ENCODE measurements at regions not wholly inside any gene's neighbourhood (a gene's known extent, or its start where the extent isn't known, plus 50 kb on each side); places are given as distances from the start of the nearest gene placed in this dataset.

DNA sequence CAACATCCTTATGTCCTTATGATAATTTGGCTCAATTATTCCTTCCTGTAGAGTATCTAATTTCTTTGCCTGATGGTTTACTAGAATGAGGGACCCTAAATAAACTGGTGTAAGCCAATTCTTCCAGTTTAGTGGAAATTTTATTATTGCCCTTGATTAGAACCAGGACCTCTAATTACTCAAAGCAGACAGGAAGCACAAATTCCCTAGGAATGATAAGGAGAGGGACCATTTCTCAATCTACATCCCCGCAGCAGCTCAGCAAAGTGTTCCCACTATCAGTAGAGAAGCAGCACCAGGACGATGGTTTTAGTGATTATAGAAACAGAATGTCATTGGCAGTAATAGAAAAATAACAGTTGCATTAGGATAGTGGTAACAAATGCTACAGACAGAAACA lies 97.1 kb downstream of the PLPPR4 start:
- H3K9me2 ChIP-seq (replicated peaks; ENCODE audit: low read depth, low read length), result no peaks in the 10 kb centered on the region
- no peaks in the 10 kb centered on the region for H4K20me1 ChIP-seq (ENCODE audit: insufficient read depth, low read length, poor library complexity, severe bottlenecking)
- no peak overlapping the region for H2AFZ ChIP-seq (ENCODE audit: low read length)
- no peaks in the 10 kb centered on the region for H3K36me3 ChIP-seq (ENCODE audit: insufficient read depth, low read length)
- no peak overlapping the region for H3K4me3 ChIP-seq (ENCODE audit: low read length, poor library complexity, severe bottlenecking)
- H3K79me2 ChIP-seq (ENCODE audit: insufficient read depth, low read length), result no peaks in the 10 kb centered on the region
- no peaks in the 10 kb centered on the region for H3K9me3 ChIP-seq (ENCODE audit: insufficient read depth, low read depth, low read length)
- H3K27me3 ChIP-seq (ENCODE audit: insufficient read depth, low read length, poor library complexity, severe bottlenecking), result no peaks in the 10 kb centered on the region
- TF ChIP-seq EZH2phosphoT487 (IDR thresholded peaks at IDR 0.05; ENCODE audit: borderline replicate concordance), result no peak
- no peak for TF ChIP-seq CTCF (conservative IDR thresholded peaks at IDR 0.05; ENCODE audit: low read length)
- no peak overlapping the region for H3K9ac ChIP-seq (ENCODE audit: low read depth, low read length, poor library complexity, severe bottlenecking)
- no peaks in the 10 kb centered on the region for H3K4me1 ChIP-seq (ENCODE audit: insufficient read depth, low read length, poor library complexity, severe bottlenecking)
- no peak overlapping the region for H3K4me2 ChIP-seq (ENCODE audit: low read depth, low read length, poor library complexity, severe bottlenecking)
- H3F3A ChIP-seq (ENCODE audit: low read depth), result no peaks in the 10 kb centered on the region

DNA sequence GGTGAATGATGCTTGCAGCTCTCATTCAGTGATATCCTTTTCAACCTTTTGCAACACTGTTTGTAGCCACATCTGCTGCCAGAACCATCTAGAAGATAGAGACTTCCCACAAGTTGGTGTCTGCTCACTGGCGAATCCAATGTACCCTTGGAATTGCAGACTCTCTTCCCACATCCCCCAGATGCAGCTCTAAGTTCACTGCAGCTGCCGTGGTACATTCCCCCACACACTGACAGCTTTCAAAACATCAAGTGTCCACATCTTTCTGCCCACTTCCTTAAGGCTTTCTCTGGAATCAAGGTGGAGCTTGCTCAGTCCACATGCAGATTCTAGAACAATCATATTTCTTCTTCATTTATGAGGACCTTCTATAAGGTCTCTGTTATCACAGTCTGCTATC lies 99.2 kb downstream of the PLPPR4 start:
- Histone ChIP-seq H3K9ac (ENCODE audit: low read depth, low read length, poor library complexity, severe bottlenecking) (no peak overlapping the region), H3K9me2 (replicated peaks; ENCODE audit: low read depth, low read length) (no peaks in the 10 kb centered on the region), H3K79me2 (ENCODE audit: insufficient read depth, low read length) (no peaks in the 10 kb centered on the region), H3K9me3 (ENCODE audit: insufficient read depth, low read depth, low read length) (no peaks in the 10 kb centered on the region), H3K36me3 (ENCODE audit: insufficient read depth, low read length) (no peaks in the 10 kb centered on the region), H4K20me1 (ENCODE audit: insufficient read depth, low read length, poor library complexity, severe bottlenecking) (no peaks in the 10 kb centered on the region), H3K27me3 (ENCODE audit: insufficient read depth, low read length, poor library complexity, severe bottlenecking) (no peaks in the 10 kb centered on the region), H3K4me1 (ENCODE audit: insufficient read depth, low read length, poor library complexity, severe bottlenecking) (no peaks in the 10 kb centered on the region), H3K4me3 (ENCODE audit: low read length, poor library complexity, severe bottlenecking) (no peak overlapping the region), H3F3A (ENCODE audit: low read depth) (no peaks in the 10 kb centered on the region), H3K4me2 (ENCODE audit: low read depth, low read length, poor library complexity, severe bottlenecking) (no peak overlapping the region), H2AFZ (ENCODE audit: low read length) (no peak overlapping the region)
- no peak for TF ChIP-seq EZH2phosphoT487 (IDR thresholded peaks at IDR 0.05; ENCODE audit: borderline replicate concordance)
- no peak for TF ChIP-seq CTCF (conservative IDR thresholded peaks at IDR 0.05; ENCODE audit: low read length)

- H3F3A ChIP-seq (ENCODE audit: low read depth), result no peaks in the 10 kb centered on the region
- no peak for TF ChIP-seq EZH2phosphoT487 (IDR thresholded peaks at IDR 0.05; ENCODE audit: borderline replicate concordance)
- TF ChIP-seq CTCF (conservative IDR thresholded peaks at IDR 0.05; ENCODE audit: low read length), result no peak
- H3K9ac ChIP-seq (ENCODE audit: low read depth, low read length, poor library complexity, severe bottlenecking), result no peak overlapping the region
- H3K27me3 ChIP-seq (ENCODE audit: insufficient read depth, low read length, poor library complexity, severe bottlenecking), result no peaks in the 10 kb centered on the region
- no peaks in the 10 kb centered on the region for H3K9me3 ChIP-seq (ENCODE audit: insufficient read depth, low read depth, low read length)
- H3K4me3 ChIP-seq (ENCODE audit: low read length, poor library complexity, severe bottlenecking), result no peak overlapping the region
- H3K4me2 ChIP-seq (ENCODE audit: low read depth, low read length, poor library complexity, severe bottlenecking), result no peak overlapping the region
- H2AFZ ChIP-seq (ENCODE audit: low read length), result no peak overlapping the region
- no peaks in the 10 kb centered on the region for H3K4me1 ChIP-seq (ENCODE audit: insufficient read depth, low read length, poor library complexity, severe bottlenecking)
- no peaks in the 10 kb centered on the region for H3K79me2 ChIP-seq (ENCODE audit: insufficient read depth, low read length)
- no peaks in the 10 kb centered on the region for H3K9me2 ChIP-seq (replicated peaks; ENCODE audit: low read depth, low read length)
- H3K36me3 ChIP-seq (ENCODE audit: insufficient read depth, low read length), result no peaks in the 10 kb centered on the region
- H4K20me1 ChIP-seq (ENCODE audit: insufficient read depth, low read length, poor library complexity, severe bottlenecking), result no peaks in the 10 kb centered on the region
Observed at GRCh38 chr1:99365141-99365540, 100.8 kb downstream of the PLPPR4 start.
